Left lung (tissue), 4 donors: ENCODE measurements at regions not wholly inside any gene's neighbourhood (a gene's known extent, or its start where the extent isn't known, plus 50 kb on each side); places are given as distances from the start of the nearest gene placed in this dataset.

Source experiments
- ATAC-seq: fragments of 200-7000 bp; cut with Tn5 transposase; one replicate; pipeline ENCODE4 v1.9.1; 2020; ENCODE audit warnings: moderate library complexity
- DNase-seq, 4 donors: peaks; one replicate each; pipeline ENCODE4 v3.0.0-alpha.2; 2013 to 2020
- H3K27ac ChIP-seq, 2 donors: fragments of 200-600 bp; sonication (generic) in 1 of 2; one replicate each; pipeline versions ENCODE4 v1.5.0 to v1.8.0; 2020 to 2021
- H3K27me3 ChIP-seq, 2 donors: fragments of 200-600 bp; sonication (generic) in 1 of 2; one replicate each; pipeline versions ENCODE4 v1.5.0 to v1.8.0; 2020 to 2021
- H3K36me3 ChIP-seq, 2 donors: fragments of 200-600 bp; sonication (generic) in 1 of 2; one replicate each; pipeline versions ENCODE4 v1.5.0 to v1.8.0; 2020 to 2021
- H3K4me1 ChIP-seq, 2 donors: fragments of 200-600 bp; one replicate each; pipeline ENCODE4 v1.8.0; 2021
- H3K4me3 ChIP-seq, 2 donors: fragments of 200-600 bp; sonication (generic) in 1 of 2; one replicate each; pipeline versions ENCODE4 v1.5.0 to v1.8.0; 2020 to 2021; ENCODE audit warnings: mild to moderate bottlenecking in 1 of 2
- H3K9me3 ChIP-seq, 2 donors: fragments of 200-600 bp; sonication (generic) in 1 of 2; one replicate each; pipeline versions ENCODE4 v1.5.0 to v1.8.0; 2020 to 2021
- intact Hi-C, 2 donors: fragments of 100-400 bp; cut with DNase I; formaldehyde crosslinking; loops; one replicate each; pipeline versions ENCODE4 v1.11.2 to v1.14.2; 2022
- TF ChIP-seq, protein P1 (sequence below), 2 donors: fragments of 200-600 bp; sonication (generic) in 1 of 2; IDR thresholded peaks; one replicate each; pipeline versions ENCODE4 v1.5.0 to v1.8.0; 2021; ENCODE audit warnings: antibody characterized with exemption in 2 of 2
- donor health status: DM: no; HTN: yes; CAD: no.
- donor health status: DM: no; HTN: no; CAD: no.

DNA sequence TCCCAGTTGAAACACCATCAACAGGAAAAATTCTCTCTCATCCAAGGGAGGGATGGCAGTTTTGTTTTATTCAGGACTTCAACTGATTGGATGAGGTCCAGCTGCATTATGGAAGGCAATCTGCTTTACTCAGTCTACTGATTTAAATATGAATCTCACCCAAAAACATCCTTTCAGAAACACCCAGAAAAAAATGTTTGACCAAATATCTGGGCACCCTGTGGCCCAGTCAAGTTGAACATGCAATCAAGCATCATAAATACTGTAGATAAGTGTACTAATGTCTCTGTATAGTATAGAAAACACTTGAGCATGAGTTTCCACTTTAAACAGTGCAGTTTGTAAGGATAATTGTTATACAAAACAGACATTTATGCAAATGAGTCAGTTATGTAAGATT lies 753.2 kb downstream of the ARAP2 start:
- intact Hi-C loops: no loop called here
- Histone ChIP-seq H3K36me3 (no peaks in the 10 kb centered on the region), H3K9me3 (peaks cover 0 to 10% of the 10 kb centered on the region in 2 donors), H3K27me3 (no peaks in the 10 kb centered on the region), H3K4me3 (no peak overlapping the region), H3K4me1 (no peaks in the 10 kb centered on the region), H3K27ac (no peak overlapping the region)
- ATAC-seq (no peak), DNase-seq (no peak)
- TF ChIP-seq, protein P1, sequence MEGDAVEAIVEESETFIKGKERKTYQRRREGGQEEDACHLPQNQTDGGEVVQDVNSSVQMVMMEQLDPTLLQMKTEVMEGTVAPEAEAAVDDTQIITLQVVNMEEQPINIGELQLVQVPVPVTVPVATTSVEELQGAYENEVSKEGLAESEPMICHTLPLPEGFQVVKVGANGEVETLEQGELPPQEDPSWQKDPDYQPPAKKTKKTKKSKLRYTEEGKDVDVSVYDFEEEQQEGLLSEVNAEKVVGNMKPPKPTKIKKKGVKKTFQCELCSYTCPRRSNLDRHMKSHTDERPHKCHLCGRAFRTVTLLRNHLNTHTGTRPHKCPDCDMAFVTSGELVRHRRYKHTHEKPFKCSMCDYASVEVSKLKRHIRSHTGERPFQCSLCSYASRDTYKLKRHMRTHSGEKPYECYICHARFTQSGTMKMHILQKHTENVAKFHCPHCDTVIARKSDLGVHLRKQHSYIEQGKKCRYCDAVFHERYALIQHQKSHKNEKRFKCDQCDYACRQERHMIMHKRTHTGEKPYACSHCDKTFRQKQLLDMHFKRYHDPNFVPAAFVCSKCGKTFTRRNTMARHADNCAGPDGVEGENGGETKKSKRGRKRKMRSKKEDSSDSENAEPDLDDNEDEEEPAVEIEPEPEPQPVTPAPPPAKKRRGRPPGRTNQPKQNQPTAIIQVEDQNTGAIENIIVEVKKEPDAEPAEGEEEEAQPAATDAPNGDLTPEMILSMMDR (IDR thresholded peaks at IDR 0.05): no peak

GRCh38 chr4:35493977-35494376 lies 750.3 kb downstream of the ARAP2 start:
- DNase-seq: peak in 1 of 4 donors; percentile 13
- no peak for ATAC-seq
- TF ChIP-seq, protein P1 (IDR thresholded peaks at IDR 0.05): no peak

GRCh38 chr4:35494955-35495354 lies 749.4 kb downstream of the ARAP2 start:
- no peak overlapping the region for H3K4me3 ChIP-seq
- no peak overlapping the region for H3K27ac ChIP-seq
- TF ChIP-seq, protein P1 (IDR thresholded peaks at IDR 0.05): no peak
- intact Hi-C loops: no loop called here
- H3K27me3 ChIP-seq: no peaks in the 10 kb centered on the region
- H3K9me3 ChIP-seq: peaks cover 0 to 10% of the 10 kb centered on the region in 2 donors
- ATAC-seq: no peak
- peak in 1 of 4 donors; percentile 36 for DNase-seq
- no peaks in the 10 kb centered on the region for H3K4me1 ChIP-seq
- H3K36me3 ChIP-seq: no peaks in the 10 kb centered on the region

More at GRCh38 chr4:35493977-35494376, 750.3 kb downstream of the ARAP2 start:
- Histone ChIP-seq H3K27ac (no peak overlapping the region), H3K9me3 (peaks cover 0 to 10% of the 10 kb centered on the region in 2 donors), H3K4me1 (no peaks in the 10 kb centered on the region), H3K27me3 (no peaks in the 10 kb centered on the region), H3K36me3 (no peaks in the 10 kb centered on the region), H3K4me3 (no peak overlapping the region)
- intact Hi-C loops: no loop called here

GRCh38 chr4:35500812-35501211 lies 743.5 kb downstream of the ARAP2 start:
- Histone ChIP-seq H3K9me3 (peaks cover 0 to 2% of the 10 kb centered on the region in 2 donors), H3K36me3 (no peaks in the 10 kb centered on the region), H3K4me3 (no peak overlapping the region), H3K27me3 (no peaks in the 10 kb centered on the region), H3K27ac (no peak overlapping the region), H3K4me1 (no peaks in the 10 kb centered on the region)
- ATAC-seq: no peak
- TF ChIP-seq, protein P1 (IDR thresholded peaks at IDR 0.05): no peak
- no peak for DNase-seq
- intact Hi-C loops: no loop called here

DNA sequence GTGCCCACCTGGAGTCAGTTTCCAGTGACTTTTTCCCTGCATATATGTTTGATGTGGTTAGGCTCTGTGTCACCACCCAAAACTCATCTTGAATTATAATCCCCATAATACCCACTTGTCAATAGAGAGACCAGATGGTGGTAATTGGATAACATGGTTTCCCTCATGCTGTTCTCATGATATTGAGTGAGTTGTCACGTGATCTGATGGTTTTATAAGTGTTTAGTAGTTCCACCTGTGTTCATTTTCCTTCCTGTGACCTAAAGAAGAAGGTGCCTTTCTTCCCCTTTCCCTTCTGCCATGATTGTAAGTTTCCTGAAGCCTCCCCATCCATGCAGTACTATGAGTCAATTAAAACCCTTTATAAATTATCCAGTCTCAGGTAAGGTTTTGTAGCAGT lies 740.9 kb downstream of the ARAP2 start:
- intact Hi-C loops: no loop called here
- Histone ChIP-seq H3K4me3 (no peak overlapping the region), H3K4me1 (no peaks in the 10 kb centered on the region), H3K9me3 (peaks cover 0 to 2% of the 10 kb centered on the region in 2 donors), H3K27me3 (no peaks in the 10 kb centered on the region), H3K27ac (no peak overlapping the region), H3K36me3 (no peaks in the 10 kb centered on the region)
- TF ChIP-seq, protein P1 (IDR thresholded peaks at IDR 0.05): no peak
- DNase-seq (no peak), ATAC-seq (no peak)
